ENCODE measurements at regions not wholly inside any gene's neighbourhood (a gene's known extent, or its start where the extent isn't known, plus 50 kb on each side); places are given as distances from the start of the nearest gene placed in this dataset.
"Not testable (repeated sequence)": the region's sequence is repeated elsewhere in the genome, so short reads cannot be mapped to it uniquely, and the experiment has no call there.

DNA sequence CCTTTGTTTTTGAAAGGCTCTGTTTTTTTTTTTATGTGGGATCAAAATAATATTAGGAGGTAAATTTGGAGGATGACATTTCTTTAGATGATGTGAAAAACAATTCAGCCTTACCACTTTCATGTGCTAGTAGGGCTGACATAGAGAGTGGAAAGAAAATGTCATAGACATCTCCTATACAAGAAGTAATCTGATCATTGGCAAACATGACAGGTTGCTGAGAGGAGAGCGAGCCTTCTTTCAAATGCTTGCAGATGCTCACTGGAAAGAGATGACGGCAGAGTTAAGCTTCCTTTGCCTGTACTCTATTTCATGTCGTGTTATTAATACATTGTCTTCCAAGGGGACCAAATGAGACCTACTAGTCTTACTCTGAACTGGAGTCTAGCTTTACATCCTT lies 160.1 kb upstream of the DAP start:
- DNase-seq = no peak

GRCh38 chr5:10920400-10920799 lies 159.4 kb upstream of the DAP start:
- DNase-seq = no peak

GRCh38 chr5:10914741-10915480 lies 153.9 kb upstream of the DAP start:
- no peak for DNase-seq

- no peak for DNase-seq
These were observed 152.8 kb upstream of the DAP start for GRCh38 chr5:10913841-10914240.

GRCh38 chr5:10913181-10913810 lies 152.3 kb upstream of the DAP start:
- DNase-seq = no peak

GRCh38 chr5:10912435-10912834 lies 151.4 kb upstream of the DAP start:
- no peak for DNase-seq

- DNase-seq = no peak
These were observed 149.2 kb upstream of the DAP start for GRCh38 chr5:10910261-10910660.

- DNase-seq = no peak
These were observed 143.9 kb upstream of the DAP start for GRCh38 chr5:10904862-10905432.

DNA sequence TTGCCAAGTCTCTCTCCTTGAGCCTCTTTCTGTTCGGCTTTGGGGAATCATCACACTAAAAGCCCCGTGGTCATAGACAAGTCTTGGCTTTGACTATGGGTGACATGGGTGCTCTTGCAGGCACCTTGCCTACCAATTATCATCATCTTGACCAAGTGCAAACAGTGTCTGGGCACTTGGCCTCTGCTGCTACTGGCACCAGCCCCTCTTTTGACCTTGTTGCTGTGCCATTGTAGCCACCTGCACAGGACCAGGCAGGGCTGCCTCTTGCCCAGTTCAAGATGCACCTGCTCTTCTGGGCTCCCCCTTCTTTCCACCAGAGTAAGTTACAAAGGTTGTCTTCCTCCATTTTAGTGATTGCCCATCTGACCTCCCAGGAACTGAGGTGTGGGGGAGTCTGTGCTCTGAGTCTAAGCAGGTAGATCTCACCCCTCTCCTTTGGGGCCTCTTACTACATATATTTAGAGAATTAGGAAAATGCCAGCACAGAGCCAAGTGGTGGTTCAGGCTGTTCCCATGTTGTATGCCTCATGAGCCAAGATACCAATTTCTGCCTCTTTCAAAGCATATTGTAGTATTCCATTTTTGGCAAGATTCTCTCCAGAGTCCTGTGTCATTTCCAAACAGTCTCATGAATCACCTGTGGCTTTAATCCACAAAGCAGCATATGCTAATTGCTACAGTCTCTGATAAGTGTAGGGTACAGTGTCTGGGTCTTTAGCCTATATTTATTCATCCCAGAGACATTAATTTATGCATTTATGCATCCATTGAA lies 142.9 kb upstream of the DAP start:
- DNase-seq = no peak

DNA sequence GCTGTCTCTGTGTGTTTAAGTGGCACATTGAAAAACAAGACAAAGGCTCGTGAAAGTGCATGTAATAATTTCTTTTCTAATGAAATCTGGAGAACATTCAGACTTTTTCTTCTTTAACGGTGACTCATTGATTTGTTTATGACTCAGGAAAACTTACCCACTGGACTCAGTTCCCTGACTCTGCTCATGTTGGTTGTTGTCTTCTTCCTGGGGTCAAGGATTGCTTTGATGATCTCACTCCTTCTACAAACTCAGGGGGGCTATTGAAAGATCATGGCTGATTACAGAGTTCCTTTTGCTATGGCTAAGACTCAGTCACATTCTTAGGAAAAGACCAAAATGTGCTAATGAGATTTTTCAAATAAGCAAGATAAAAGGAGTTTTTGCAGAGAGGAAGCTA lies 141.1 kb upstream of the DAP start:
- DNase-seq = no peak

DNA sequence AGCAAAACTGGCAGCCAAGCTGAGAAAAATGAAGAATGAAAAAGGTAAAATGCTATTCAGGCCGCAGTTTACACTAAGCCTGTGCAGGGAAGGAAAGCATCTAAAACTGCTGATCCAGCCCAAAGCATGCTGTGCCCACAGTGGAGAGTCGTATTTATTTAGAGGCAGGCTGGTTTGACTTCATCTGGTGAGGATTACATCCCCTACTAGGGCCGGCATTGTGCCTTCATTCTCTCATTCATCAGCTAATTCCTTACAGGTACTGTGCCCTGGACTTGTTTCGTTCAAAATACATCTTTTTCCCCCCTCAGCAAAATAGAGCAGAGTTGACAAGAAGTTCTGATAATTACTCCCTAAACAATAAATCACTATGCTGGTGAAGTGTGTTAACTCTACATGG lies 137.5 kb upstream of the DAP start:
- no peak for DNase-seq

- no peak for DNase-seq
These were observed 135.0 kb upstream of the DAP start for GRCh38 chr5:10896016-10896415.

GRCh38 chr5:10894445-10895054 lies 133.5 kb upstream of the DAP start:
- DNase-seq = no peak

- DNase-seq = no peak
These were observed 131.8 kb upstream of the DAP start for GRCh38 chr5:10892911-10893215.

DNA sequence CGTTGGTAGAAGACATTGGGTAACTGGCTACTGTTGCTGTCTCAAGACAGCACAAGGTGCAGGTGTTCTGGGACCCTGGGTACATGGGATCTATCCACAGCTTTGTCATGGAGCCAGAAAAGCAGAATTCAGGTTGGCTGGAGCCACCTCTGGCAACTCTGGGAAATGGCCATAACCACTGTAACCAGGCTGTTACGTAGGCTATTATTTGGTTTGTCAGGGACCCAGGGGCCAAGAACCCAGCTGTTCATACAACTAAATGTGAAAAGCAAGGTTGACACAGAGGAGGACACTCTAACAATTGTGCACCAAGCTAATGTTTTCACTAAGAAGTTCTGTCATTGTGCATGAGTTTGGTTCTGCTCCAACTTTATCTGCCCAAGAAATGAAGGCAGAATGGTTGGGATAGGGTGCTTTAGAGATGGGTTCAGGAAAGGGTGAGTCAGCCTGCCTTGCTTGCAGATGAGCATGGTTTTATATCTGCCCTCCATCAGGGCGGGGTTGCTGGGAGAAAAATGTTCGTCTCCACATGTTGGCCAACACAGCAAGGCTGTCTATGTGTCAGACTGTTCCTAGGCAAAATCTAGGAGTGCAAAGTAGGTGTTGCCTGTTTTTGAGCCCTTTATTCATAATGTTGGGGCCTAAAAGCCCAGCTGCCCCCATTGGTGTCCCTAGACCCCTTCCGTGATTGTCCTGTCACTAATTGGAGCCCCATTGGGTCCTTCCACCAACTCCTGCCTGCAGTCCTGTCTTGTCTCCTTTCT lies 131.3 kb upstream of the DAP start:
- DNase-seq = no peak

GRCh38 chr5:10891193-10891592 lies 130.2 kb upstream of the DAP start:
- DNase-seq = no peak

DNA sequence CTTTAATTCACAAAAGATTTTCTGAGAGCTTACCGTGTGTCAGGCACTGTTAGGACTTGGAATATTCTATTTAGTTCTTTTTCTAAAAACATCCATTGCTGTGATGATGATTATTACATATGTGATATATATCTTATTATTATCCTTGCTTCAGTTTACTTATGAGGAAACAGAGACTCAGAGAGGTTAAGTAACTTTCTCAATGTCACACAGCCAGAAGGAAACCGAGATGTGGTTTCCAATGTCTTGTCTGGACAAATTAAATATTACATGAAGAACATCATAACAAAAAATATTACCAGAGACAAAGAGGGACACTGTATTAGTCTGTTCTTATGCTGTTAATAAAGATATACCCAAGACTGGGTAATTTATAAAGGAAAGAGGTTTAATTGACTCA lies 125.5 kb upstream of the DAP start:
- DNase-seq = no peak

GRCh38 chr5:10885026-10885425 lies 124.0 kb upstream of the DAP start:
- no peak for DNase-seq

- DNase-seq = not testable (repeated sequence)
These were observed 122.9 kb upstream of the DAP start for GRCh38 chr5:10883945-10884344.

DNA sequence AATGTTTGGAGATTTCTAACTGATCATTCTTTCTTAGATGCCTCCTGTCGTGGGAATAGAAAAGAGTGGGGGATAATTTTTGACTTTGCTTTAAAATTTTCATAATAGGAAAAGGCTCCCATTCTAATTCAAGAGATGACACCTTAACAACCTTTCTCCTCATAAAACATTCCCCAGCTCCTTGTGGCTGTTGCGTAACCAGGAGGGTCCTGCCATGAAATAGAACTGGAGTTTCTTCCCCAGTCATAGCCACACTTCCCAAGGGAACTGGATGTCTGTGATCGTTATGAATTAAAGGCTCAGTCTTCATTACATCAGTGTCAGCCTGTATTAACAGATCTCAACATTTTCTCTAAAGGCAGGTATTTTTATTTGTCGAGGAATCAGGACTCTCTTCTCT lies 119.9 kb upstream of the DAP start:
- no peak for DNase-seq

DNA sequence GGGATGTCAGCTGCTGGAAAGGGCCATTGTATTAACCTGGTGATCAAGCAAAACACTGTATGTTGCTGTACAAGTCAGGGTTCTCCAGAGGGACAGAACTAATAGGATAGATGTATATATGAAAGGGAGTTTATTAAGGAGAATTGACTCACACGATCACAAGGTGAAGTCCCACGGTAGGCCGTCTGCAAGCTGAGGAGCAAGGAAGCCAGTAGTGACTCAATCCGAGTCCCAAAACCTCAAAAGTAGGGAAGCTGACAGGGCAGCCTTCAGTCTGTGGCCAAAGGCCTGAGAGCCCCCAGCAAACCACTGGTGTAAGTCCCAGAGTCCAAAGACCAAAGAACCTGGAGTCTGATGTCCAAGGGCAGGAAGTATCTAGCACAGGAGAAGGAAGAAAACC lies 116.0 kb upstream of the DAP start:
- not testable (repeated sequence) for DNase-seq

GRCh38 chr5:10876006-10876744 lies 115.1 kb upstream of the DAP start:
- no peak for DNase-seq
